HG02610 (cell line): ENCODE measurements at regions not wholly inside any gene's neighbourhood (a gene's known extent, or its start where the extent isn't known, plus 50 kb on each side); places are given as distances from the start of the nearest gene placed in this dataset.

Source experiments
- ATAC-seq: cut with Tn5 transposase; IDR thresholded peaks from one replicate; pipeline ENCODE4 v1.9.1; 2021; ENCODE audit warnings: mild to moderate bottlenecking, moderate library complexity; ENCODE audit not compliant: unreplicated experiment

DNA sequence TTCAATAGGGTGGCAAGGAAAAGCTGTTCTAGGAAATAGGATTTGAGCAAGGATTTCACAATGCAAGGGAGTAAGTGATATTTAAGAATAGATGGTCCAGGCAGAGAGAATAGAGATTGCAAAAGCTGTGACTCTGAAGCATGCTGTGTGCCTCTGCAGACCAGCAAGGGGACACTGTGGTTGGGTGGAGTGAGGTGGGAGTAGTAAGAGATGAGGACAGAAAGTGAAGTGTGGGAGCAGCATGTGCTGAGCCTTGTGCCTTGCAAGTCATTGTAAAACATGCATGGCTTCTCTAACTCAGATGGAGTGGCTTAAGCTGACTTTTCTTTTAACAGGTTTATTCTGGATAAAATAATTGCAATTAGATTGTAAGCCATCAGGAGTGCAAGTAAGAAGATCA, 442.4 kb downstream of the CCSER2 start:
- ATAC-seq: no peak

DNA sequence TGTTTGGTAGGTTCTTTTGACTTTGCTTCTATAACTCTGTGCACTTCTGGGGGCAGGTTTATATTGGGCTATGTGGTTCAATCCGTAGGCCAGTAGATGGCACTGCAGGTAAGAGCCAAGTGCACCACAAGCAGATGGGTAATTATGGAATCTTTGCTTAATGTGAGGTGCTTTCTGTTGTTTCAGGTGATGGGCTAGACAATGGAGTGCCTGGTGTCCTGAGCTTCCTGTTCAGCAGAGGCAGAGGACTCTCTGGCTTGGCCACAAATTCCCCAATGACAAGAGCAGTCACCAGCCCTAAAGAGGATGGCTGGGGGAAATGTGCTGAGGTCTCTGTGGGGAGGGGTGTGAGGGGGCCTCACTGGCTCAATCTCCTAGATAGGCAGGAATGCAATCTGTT, 455.0 kb downstream of the CCSER2 start:
- peak; percentile 80 for ATAC-seq

- no peak for ATAC-seq
These were observed 455.5 kb downstream of the CCSER2 start for GRCh38 chr10:84783909-84784308.

- ATAC-seq: no peak
These were observed 456.4 kb downstream of the CCSER2 start for GRCh38 chr10:84784749-84785148.

GRCh38 chr10:84789026-84789425, 460.6 kb downstream of the CCSER2 start:
- ATAC-seq: no peak

GRCh38 chr10:84798312-84798711, 469.9 kb downstream of the CCSER2 start:
- ATAC-seq: no peak

DNA sequence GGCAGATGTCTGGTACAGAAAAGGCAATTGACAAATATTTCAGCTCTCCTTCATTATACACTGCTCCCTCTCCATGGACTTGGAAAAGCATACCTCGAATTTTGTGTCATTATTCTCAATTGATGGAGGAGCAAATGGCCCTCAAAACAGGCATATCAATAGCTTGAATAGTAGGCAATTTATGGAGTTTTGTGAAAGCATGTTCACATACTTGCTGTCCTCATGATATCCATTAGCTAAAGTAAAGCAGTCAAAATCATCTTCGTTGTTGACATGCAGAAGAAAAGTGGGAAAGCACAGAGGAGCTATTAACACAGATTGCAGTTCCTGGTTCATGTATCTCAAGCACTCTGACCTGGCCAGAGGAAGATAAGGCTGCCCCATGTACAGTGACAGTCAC, 472.8 kb downstream of the CCSER2 start:
- ATAC-seq: no peak

- no peak for ATAC-seq
These were observed 473.5 kb downstream of the CCSER2 start for GRCh38 chr10:84801916-84802315.

DNA sequence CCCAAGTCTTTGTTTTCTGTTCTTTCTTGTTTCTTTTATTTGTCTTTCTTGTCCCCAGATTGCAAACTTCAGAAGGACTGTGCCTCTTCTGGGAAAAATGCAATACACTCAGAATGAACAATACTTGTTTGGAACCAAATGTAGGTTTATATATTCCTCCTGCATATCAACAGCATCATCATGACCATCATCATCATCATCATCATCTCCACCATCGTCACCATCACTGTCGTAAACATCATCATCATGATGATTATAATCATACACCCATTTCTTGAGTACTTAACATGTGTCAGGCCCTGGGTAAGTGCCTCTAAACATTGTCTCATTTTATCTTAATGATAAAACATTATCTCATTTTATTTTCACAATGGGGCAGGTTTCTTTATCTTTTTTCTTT, 476.8 kb downstream of the CCSER2 start:
- ATAC-seq: no peak

GRCh38 chr10:84811113-84811512, 482.7 kb downstream of the CCSER2 start:
- ATAC-seq: no peak

DNA sequence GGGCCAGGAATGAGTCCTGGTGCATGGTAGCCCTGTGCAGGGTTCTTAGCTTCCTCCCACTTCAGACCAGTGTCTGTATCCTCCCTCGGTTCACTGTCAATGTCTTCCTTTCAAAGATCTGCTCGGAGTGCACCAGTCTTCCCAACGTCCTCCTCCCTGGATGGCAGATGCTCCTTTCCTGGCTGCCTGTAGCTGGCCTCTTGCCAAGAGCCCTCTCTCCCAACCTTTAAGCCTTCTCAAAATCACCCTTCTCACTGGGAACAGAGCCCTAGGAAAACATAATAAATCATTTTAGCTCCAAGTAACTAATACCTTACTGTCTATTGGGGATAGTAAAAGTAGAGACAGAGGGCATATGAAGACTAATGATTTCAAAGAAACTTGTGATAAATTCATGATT, 490.6 kb downstream of the CCSER2 start:
- ATAC-seq: no peak

DNA sequence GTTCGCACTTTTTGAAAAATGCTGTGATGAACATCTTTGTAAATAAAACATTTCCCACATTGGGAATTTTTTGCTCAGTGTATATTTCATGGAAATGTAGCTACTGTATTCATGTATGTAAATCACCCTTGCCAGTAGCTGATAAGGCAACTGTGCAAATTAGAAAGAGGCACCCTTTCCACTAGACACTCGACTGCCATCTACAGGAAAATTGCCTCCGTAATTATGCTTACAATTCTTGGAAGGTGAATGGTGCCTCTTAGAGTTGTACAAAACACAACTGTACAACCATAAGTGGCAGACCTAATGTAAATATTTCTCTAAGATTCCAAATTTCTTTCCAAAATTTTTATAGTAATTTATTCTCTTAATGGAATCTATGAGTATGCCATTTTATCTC, 491.7 kb downstream of the CCSER2 start:
- no peak for ATAC-seq

DNA sequence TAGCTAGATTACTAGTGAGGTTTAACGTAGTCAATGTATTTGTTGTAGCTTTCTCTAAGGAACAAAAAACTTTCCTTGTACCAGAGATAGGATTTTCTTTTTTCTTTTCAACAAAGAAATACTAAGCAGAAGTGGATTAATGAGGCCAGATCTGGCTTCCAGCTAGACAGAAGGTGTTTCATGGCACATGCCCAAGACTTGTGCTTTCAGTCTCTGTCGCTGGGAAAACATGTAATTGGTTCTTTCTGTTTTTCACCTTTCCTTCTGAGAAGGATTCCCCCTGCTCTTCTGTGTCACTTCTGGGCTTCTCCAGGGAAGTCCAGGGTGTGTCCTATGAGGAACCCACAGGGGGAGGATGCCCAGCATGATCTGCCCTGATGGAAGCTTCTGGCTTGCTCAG, 492.2 kb downstream of the CCSER2 start:
- ATAC-seq: no peak

GRCh38 chr10:84822931-84823630, 494.7 kb downstream of the CCSER2 start:
- no peak for ATAC-seq

DNA sequence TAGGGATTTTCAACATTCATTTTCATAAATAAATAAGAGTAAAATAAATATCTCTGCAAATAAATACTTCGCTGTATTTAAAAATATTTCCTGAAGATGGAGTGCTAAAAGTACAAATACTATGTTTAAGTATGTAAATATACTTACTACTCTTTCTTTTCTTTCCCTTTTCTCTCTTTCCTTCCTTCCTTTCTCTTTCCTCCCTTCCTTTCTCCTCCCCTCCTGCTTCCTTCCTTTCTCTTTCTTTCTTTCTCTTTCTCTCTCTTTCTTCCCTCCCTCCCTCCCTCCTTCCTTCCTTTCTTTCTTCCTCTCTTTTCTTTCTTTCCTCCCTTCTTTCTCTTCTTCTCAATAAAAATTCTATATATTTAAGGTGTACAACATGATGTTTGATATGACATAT, 496.1 kb downstream of the CCSER2 start:
- ATAC-seq: no peak

GRCh38 chr10:84825330-84825729, 496.9 kb downstream of the CCSER2 start:
- ATAC-seq: no peak

GRCh38 chr10:84826704-84827103, 498.3 kb downstream of the CCSER2 start:
- no peak for ATAC-seq

DNA sequence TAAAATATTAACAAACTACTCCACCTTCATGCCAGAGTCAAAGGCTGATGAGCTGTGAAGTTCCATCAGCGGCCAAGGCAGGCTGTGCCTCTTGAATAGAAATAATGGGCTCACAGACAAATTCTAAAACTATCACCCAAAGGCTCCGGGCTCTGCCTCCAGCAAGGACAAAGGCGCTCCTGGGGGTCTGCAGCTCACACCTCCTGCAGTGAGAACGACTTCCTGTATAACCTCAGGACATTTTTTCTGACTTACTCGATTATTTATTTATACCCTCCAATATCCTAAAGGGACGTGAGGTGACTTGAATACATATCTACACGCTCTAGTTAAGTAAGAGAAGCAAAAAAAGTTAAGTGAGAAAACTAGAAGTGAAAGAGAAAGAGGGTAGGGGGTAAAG, 500.7 kb downstream of the CCSER2 start:
- ATAC-seq: no peak

DNA sequence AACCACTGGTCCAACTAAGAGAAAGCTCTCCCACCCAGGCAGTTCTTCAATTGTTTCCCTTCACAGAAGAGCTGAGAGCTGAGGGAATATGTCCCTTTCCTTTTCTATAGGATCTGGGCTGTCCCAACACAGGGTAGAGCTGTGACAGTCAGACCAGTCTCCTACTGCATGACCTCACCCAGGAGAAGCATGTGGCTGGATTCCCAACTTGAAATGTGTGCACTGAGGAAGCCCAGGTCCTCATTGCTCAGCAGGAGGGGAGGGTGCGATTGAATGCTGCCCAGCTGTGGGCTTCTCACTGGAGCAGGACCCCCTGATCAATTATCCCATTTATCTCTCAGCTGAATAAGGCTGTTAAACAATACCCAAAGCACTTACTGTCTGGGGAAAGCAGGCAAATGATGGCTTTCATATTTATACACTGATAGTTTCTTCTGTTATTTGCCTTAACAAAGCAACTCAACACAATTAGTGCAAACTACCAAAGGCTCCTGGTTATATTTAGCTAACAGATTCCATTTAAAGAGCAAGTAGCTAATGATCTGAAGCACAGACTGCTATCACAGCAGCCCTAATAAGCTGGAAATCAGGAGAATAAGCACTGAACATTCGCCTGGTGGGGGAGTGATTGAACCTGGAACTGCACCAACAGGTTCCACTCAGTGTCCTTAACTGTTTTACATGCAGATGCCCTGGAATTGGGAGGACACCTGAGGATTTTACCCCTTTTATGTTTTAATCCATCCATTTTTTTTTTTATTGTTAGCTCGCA, 508.8 kb downstream of the CCSER2 start:
- ATAC-seq: no peak

DNA sequence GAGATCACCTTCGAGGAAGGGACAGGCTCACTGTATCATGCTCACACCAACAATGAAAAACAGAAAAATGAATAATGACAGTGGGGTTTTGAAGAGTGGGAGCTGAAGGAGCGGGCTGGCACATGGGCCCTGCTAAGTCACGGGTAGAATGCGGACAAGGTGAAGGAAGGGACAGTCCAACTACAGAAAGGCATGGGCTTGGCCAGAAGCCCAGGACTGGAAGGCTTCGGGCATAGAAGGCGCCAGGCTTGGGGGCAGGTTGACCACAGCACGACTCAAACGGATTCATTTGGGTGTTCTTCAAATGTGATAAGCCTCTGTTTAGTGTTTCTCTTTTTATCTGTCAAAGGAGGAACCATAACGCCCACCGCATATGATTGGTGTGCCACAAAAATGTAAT, 509.5 kb downstream of the CCSER2 start:
- ATAC-seq: no peak

DNA sequence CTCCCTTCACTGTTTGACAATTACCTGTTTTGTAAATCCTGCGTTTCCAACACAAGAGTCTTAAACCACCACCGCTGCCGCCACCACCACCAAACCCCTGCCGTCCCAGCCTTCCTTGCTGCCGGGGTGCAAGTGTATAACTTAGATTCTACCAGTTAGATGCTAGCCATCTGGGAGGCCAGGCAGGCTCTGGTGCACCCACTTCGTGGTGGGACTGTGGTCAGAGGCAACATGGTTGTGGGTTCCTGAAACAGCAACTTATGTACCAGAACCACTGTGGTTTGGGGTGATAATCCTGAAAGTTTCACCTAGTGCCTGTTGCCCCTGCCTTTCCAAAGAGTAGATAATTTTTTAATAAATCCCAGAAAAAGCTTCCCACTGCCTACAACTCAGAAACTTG, 510.5 kb downstream of the CCSER2 start:
- ATAC-seq: no peak

GRCh38 chr10:84842593-84842992, 514.2 kb downstream of the CCSER2 start:
- no peak for ATAC-seq

DNA sequence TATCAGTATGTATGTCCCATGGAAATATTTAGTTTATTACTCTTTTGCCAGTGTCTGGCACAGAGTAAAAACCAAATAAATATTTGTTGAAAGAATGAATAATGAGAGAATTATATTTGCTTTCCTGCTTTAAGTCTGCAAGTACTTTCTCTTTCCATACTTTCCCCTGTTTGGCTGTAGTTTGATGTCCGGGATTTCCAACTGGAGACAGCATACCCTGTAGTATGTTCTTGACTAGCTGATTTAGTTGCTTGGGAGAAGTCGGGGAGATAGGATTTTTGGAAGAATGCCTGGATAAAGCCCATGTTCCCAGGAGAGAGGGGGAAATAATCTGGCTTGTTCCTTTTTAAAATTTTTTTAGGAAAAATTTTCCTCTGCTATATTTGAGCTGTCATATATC, 516.1 kb downstream of the CCSER2 start:
- ATAC-seq: no peak
